MG63 (cell line): ENCODE measurements at regions not wholly inside any gene's neighbourhood (a gene's known extent, or its start where the extent isn't known, plus 50 kb on each side); places are given as distances from the start of the nearest gene placed in this dataset.

ENCODE experiments used
- DNase-seq: peaks from one replicate; pipeline ENCODE4 v3.0.0-alpha.2; 2020
- H3K27me3 ChIP-seq: fragments of 250-450 bp; sonication (Bioruptor Pico); 2 replicates; pipeline ENCODE4 v1.5.1; 2020; ENCODE audit warnings: mild to moderate bottlenecking, moderate library complexity
- H3K36me3 ChIP-seq: fragments of 250-450 bp; sonication (Bioruptor Pico); 2 replicates; pipeline ENCODE4 v1.5.1; 2020; ENCODE audit warnings: mild to moderate bottlenecking, moderate library complexity
- H3K4me3 ChIP-seq: fragments of 250-450 bp; sonication (Bioruptor Pico); 2 replicates; pipeline ENCODE4 v1.5.1; 2020; ENCODE audit warnings: mild to moderate bottlenecking, moderate library complexity
- H3K9me3 ChIP-seq: fragments of 250-450 bp; sonication (Bioruptor Pico); 2 replicates; pipeline ENCODE4 v1.5.1; 2020; ENCODE audit warnings: mild to moderate bottlenecking, moderate library complexity

DNA sequence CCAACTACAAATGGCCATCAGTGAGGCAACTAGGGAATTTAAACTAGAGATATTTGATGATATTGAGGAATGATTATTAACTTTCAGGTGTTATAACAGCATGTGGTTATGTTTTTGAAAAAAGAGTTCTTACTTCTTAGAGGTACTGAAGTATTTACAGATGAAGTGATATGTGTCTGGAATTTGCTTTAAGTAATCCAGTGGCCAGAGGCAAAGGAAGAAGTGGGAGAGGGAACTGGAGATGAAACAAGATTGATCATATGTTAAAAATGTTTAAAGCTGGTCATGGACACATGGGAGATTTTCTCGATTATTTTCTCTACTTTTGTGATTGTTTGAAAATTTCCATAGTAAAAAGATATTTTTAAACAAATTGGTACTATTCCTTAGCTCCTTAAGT is 53.3 kb upstream of the SLCO2A1 start:
- Histone ChIP-seq H3K9me3 (peaks cover 16% of the 10 kb centered on the region), H3K36me3 (no peaks in the 10 kb centered on the region), H3K27me3 (no peaks in the 10 kb centered on the region), H3K4me3 (no peak overlapping the region)
- DNase-seq: no peak

GRCh38 chr3:134082582-134082981 is 52.9 kb upstream of the SLCO2A1 start:
- no peak for DNase-seq
- H3K36me3 ChIP-seq: no peaks in the 10 kb centered on the region
- peaks cover 15% of the 10 kb centered on the region for H3K9me3 ChIP-seq
- H3K27me3 ChIP-seq: no peaks in the 10 kb centered on the region
- no peak overlapping the region for H3K4me3 ChIP-seq

GRCh38 chr3:134081211-134081610 is 51.5 kb upstream of the SLCO2A1 start:
- Histone ChIP-seq H3K9me3 (peaks cover 15% of the 10 kb centered on the region), H3K36me3 (no peaks in the 10 kb centered on the region), H3K4me3 (no peak overlapping the region), H3K27me3 (no peaks in the 10 kb centered on the region)
- DNase-seq: no peak

GRCh38 chr3:134080761-134081160 is 51.0 kb upstream of the SLCO2A1 start:
- H3K9me3 ChIP-seq: peaks cover 15% of the 10 kb centered on the region
- H3K36me3 ChIP-seq: no peaks in the 10 kb centered on the region
- H3K27me3 ChIP-seq: no peaks in the 10 kb centered on the region
- no peak for DNase-seq
- no peak overlapping the region for H3K4me3 ChIP-seq

- no peaks in the 10 kb centered on the region for H3K27me3 ChIP-seq
- peaks cover 15% of the 10 kb centered on the region for H3K9me3 ChIP-seq
- H3K36me3 ChIP-seq: no peaks in the 10 kb centered on the region
- no peak overlapping the region for H3K4me3 ChIP-seq
- DNase-seq: no peak
Measured at GRCh38 chr3:134079761-134080160, 50.0 kb upstream of the SLCO2A1 start.
